GM12872 (cell line): ENCODE measurements at regions not wholly inside any gene's neighbourhood (a gene's known extent, or its start where the extent isn't known, plus 50 kb on each side); places are given as distances from the start of the nearest gene placed in this dataset.

ENCODE experiments used
- TF ChIP-seq, protein P1 (sequence below): IDR thresholded peaks from 3 replicates; pipeline ENCODE4 v1.5.1; 2011; ENCODE audit warnings: low read depth, mild to moderate bottlenecking, low read length, moderate library complexity; ENCODE audit not compliant: insufficient read depth

DNA sequence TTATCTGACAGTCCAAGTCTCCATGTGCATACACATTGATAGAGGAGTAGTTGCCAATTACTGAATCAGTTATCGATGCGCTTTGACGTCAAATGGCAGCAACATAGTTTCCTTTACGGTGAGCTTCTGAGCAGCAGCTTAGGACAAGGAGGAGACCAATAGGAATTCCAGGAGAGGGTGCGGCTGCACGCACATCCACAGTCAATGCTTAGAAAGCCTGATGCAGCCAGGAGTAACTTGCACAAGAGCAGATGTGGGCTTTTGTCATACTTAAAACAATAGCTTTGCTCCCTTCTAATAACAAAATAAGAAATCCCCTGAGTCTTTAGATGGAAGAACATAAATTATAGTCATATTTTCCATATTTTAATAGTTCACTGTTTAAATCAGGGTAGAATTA lies 442.1 kb downstream of the BCKDHB start:
- TF ChIP-seq, protein P1, sequence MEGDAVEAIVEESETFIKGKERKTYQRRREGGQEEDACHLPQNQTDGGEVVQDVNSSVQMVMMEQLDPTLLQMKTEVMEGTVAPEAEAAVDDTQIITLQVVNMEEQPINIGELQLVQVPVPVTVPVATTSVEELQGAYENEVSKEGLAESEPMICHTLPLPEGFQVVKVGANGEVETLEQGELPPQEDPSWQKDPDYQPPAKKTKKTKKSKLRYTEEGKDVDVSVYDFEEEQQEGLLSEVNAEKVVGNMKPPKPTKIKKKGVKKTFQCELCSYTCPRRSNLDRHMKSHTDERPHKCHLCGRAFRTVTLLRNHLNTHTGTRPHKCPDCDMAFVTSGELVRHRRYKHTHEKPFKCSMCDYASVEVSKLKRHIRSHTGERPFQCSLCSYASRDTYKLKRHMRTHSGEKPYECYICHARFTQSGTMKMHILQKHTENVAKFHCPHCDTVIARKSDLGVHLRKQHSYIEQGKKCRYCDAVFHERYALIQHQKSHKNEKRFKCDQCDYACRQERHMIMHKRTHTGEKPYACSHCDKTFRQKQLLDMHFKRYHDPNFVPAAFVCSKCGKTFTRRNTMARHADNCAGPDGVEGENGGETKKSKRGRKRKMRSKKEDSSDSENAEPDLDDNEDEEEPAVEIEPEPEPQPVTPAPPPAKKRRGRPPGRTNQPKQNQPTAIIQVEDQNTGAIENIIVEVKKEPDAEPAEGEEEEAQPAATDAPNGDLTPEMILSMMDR = no peak

DNA sequence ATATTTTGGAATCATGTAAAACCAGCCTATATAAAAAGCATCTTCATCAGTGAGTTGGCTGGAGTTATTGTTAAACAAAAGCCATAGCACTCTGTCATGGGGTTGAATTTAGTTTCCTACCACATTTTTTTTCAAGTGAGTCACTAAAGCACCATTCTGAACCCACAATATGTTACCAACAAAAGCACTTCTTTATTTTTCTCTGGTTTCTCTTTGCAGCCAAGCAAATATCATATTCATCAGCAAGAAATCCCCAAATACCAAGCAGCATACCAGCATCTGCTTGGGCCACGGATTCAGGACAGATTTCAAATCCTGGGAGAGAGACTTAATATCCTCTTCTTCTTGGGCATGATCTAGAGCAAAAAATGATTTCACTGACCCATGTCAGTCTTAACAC lies 441.4 kb downstream of the BCKDHB start:
- TF ChIP-seq, protein P1 = no peak

DNA sequence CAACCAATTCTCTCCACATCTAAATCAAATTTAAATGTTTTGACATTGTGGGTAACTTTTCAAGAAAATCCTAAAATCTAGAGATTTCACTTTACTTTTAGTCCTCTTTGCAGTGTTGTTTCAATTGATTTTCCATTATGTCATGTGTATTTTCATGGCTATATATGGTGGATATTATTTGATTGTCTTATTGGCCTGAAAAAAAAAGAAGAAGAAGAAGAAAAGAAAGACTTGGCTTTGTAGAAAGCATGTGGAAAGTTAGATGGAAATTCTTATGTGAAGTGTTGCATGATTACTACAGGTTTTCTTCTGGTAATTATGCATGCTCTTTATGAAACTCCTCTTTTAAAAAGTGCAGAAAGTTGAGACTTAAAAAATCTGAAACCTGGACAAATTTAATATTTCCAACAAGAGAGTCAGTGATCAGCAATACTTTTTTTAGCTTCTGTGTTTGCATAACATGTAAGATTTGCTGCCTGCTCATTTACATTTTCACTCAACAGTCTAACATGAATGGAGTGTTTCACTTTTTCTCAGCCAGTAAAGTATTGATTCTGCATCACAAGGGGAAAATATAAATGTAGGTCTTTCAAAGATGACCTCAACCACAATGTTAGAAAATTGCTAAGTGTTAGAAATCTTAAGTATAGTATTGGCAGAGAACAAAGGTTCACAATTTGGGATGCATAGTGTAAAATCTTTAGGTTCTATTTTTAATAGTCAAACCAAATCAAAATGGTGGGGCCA lies 438.7 kb downstream of the BCKDHB start:
- TF ChIP-seq, protein P1 = no peak

DNA sequence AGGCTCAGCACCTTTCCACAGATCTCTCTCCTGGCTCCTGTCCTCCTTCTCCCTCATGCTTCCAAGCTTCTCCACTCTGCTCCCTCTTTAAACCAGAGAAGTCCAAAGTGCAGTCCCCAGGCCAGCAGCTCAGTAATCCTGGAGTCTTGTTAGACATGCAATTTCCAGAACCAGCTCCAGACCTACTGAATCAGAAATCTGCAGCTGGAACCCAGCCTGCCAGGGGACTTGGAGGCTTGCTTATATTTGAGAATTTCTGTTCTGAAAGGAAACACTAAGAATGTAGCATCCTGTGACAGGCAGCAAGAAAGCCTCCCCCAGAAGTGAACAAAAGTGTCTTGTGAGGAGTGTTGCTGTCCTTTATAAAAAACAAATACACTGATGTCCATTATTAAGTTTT lies 438.1 kb downstream of the BCKDHB start:
- TF ChIP-seq, protein P1 = no peak

DNA sequence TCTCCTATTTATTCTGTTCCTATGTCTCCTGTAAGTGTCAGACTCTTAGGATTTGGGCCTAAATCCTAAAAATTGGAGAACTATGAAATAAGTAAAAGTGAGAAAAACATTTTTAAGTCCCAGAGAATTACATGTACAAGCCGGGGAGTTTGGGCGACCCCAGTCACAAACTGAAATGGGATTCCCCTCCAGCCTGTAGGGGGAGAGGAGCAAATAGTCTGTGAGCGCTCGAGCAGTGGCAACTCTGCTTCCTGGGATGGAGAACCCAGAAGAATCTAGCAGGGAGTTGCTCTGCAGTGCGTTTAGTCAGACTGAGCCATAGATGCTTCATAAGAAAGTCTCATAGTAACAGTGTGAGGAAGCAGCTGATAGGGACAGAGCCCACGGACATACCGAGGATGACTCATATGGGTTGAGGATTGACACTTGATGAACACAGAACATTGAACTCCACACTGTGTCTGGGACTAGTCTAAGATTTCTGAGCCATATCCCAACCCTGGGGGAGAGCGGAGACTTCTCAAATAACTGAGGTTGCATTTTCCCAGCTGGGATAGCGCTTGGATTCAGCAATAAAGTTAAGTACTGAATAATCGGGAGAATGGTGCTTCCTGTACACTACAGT lies 437.2 kb downstream of the BCKDHB start:
- TF ChIP-seq, protein P1 = no peak

DNA sequence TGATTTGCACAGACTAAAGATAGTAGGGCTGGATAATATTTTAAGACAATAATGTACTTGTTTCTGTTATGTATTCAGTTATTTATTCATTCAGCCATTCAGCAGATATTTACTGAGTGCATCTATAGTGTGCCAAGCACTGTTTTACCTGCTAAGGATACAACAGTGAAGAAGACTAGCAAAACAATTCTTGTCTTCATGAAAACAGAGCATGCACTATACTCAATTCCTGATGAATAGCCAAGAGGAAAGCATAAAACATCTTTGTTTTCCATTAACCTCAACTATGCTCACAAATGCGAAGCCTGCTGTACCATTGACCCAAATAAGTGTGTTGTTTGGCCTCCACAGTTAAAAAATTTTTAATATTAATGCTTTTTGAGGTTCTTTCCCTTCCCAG lies 436.7 kb downstream of the BCKDHB start:
- TF ChIP-seq, protein P1 = no peak

DNA sequence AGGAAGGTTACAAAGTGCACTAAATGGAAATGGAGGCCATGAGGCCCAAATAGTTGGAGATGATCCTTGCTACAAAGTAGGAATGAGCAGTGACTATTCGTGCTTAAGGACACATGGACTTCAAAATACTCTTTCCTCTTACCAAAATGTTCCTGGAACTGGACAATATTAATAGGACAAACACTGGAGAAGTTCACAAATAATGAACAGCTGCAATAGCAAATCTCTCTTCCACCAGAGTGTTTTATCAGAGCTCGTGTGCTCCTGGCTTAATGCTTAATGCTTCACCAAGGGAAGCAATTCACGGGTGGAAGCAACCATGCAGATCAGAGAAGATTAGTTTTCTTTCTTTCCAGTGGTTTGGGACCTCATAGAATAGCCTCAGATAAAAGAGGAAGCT lies 435.4 kb downstream of the BCKDHB start:
- TF ChIP-seq, protein P1 = no peak
